OCI-LY1 (cell line): ENCODE measurements at regions not wholly inside any gene's neighbourhood (a gene's known extent, or its start where the extent isn't known, plus 50 kb on each side); places are given as distances from the start of the nearest gene placed in this dataset.

Experiments
- EZH2 ChIP-seq: fragments of 200-600 bp; sonication (generic), shearing (Covaris generic); IDR thresholded peaks from 2 replicates; pipeline ENCODE4 v1.8.0; 2017; ENCODE audit warnings: borderline replicate concordance, mixed run types, mild to moderate bottlenecking, antibody characterized with exemption, low read length, moderate library complexity, mixed read lengths
- TF ChIP-seq, protein P1 (sequence below): fragments of 200-600 bp; sonication (generic), shearing (Covaris generic); IDR thresholded peaks from 2 replicates; pipeline ENCODE4 v1.5.1; 2017; ENCODE audit warnings: mild to moderate bottlenecking, antibody characterized with exemption, low read length, moderate library complexity, mixed read lengths

DNA sequence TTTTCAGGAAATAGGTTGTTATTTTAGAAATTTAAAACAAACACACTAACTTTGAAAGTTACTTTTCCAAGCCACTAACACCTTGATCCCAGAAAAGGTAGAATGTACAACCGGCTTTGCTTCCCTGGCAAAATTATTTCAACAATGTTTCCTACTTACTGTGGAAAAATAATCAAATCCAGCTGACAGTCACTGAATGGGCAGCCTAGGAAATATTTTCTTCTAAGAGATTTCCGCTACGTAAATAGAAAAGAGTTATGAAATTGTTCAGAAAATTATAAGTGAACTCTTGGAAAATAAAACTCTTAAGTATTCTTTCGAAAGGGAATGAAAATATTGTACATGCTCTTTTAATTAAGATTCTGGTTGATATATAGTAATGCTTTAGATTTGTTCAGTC is 195.7 kb downstream of the GASK1B start:
- TF ChIP-seq, protein P1, sequence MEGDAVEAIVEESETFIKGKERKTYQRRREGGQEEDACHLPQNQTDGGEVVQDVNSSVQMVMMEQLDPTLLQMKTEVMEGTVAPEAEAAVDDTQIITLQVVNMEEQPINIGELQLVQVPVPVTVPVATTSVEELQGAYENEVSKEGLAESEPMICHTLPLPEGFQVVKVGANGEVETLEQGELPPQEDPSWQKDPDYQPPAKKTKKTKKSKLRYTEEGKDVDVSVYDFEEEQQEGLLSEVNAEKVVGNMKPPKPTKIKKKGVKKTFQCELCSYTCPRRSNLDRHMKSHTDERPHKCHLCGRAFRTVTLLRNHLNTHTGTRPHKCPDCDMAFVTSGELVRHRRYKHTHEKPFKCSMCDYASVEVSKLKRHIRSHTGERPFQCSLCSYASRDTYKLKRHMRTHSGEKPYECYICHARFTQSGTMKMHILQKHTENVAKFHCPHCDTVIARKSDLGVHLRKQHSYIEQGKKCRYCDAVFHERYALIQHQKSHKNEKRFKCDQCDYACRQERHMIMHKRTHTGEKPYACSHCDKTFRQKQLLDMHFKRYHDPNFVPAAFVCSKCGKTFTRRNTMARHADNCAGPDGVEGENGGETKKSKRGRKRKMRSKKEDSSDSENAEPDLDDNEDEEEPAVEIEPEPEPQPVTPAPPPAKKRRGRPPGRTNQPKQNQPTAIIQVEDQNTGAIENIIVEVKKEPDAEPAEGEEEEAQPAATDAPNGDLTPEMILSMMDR: no peak
- TF ChIP-seq EZH2: no peak
